ENCODE measurements at regions not wholly inside any gene's neighbourhood (a gene's known extent, or its start where the extent isn't known, plus 50 kb on each side); places are given as distances from the start of the nearest gene placed in this dataset.

DNA sequence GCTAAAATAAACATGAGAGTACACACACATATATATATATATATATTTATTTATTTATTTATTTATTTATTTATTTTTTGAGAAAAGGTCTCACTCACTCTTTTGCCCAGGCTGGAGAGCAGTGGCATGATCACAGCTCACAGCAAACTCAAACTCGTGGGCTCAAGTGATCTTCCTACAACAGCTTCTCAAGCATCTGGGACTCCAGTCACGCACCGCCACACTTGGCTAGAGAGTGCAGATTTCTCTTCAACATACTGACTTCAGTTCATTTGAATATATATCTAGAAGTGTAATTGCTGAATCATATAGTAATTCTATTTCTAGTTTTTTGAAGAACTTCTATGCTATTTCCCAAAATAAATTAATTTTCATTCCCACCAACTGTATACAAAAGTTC, 1711.8 kb downstream of the SLITRK5 start:
- ChIA-PET POLR2A (no interaction called here), CTCF (no interaction called here)
- Histone ChIP-seq H3K9me3 (ENCODE audit: control insufficient read depth, insufficient read depth, low read depth, low read length) (no peaks in the 10 kb centered on the region), H3K4me1 (ENCODE audit: control insufficient read depth, insufficient read depth, low read length) (no peaks in the 10 kb centered on the region), H3K36me3 (ENCODE audit: control insufficient read depth in 2 of 2, insufficient read depth in 1 of 2, low read length in 2 of 2) (no peaks in the 10 kb centered on the region), H3K27ac (ENCODE audit: extremely low read depth, low read depth, low read length) (no peak overlapping the region), H3K4me3 (ENCODE audit: low read depth, low read length) (no peak overlapping the region)
- TF ChIP-seq ZNF426 (tag by site-specific recombination; IDR thresholded peaks at IDR 0.05) = peak; percentile 32
- no peak for TF ChIP-seq ZNF561 (tag by site-specific recombination; IDR thresholded peaks at IDR 0.05; ENCODE audit: borderline replicate concordance)

DNA sequence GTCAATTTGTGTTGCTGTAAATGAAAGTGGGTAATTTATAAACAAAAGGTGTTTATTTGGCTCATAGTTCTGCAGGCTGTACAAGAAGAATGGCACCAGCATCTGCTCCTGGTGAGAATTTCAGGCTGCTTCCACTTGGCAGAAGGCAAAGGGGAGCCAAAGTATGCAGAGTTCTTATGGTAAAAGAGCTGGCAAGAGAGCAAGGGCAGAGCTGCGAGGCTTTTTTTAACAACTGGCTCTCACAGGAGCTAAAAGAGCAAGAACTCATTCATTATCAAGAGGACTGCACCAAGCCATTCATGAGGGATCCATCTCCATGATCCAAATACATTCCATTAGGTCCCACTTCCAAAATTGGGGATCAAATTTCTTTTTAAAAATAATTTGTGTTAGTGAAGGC, 1712.7 kb downstream of the SLITRK5 start:
- Histone ChIP-seq H3K4me1 (ENCODE audit: control insufficient read depth, insufficient read depth, low read length) (no peaks in the 10 kb centered on the region), H3K27ac (ENCODE audit: extremely low read depth, low read depth, low read length) (no peak overlapping the region), H3K9me3 (ENCODE audit: control insufficient read depth, insufficient read depth, low read depth, low read length) (no peaks in the 10 kb centered on the region), H3K4me3 (ENCODE audit: low read depth, low read length) (no peak overlapping the region), H3K36me3 (ENCODE audit: control insufficient read depth in 2 of 2, insufficient read depth in 1 of 2, low read length in 2 of 2) (no peaks in the 10 kb centered on the region)
- no peak for TF ChIP-seq ZNF776 (tag by site-specific recombination; IDR thresholded peaks at IDR 0.05; ENCODE audit: borderline replicate concordance)
- TF ChIP-seq KLF8 (tag by site-specific recombination; IDR thresholded peaks at IDR 0.05) = no peak
- no peak for TF ChIP-seq ZNF670 (tag by site-specific recombination; IDR thresholded peaks at IDR 0.05; ENCODE audit: low read depth)
- TF ChIP-seq ZFP41 (tag by site-specific recombination; IDR thresholded peaks at IDR 0.05; ENCODE audit: borderline replicate concordance) = no peak
- TF ChIP-seq ZNF561 (tag by site-specific recombination; IDR thresholded peaks at IDR 0.05; ENCODE audit: borderline replicate concordance) = no peak
- no peak for TF ChIP-seq IKZF3 (tag by site-specific recombination; IDR thresholded peaks at IDR 0.05)
- no peak for TF ChIP-seq GLI2 (tag by site-specific recombination; IDR thresholded peaks at IDR 0.05; ENCODE audit: borderline replicate concordance, low read depth)
- TF ChIP-seq FEZF1 (tag by site-specific recombination; IDR thresholded peaks at IDR 0.05) = no peak
- TF ChIP-seq ZNF521 (tag by site-specific recombination; IDR thresholded peaks at IDR 0.05) = no peak
- no peak for TF ChIP-seq HOXA7 (CRISPR knock-in tag; IDR thresholded peaks at IDR 0.05; ENCODE audit: borderline replicate concordance)
- TF ChIP-seq, protein P1, sequence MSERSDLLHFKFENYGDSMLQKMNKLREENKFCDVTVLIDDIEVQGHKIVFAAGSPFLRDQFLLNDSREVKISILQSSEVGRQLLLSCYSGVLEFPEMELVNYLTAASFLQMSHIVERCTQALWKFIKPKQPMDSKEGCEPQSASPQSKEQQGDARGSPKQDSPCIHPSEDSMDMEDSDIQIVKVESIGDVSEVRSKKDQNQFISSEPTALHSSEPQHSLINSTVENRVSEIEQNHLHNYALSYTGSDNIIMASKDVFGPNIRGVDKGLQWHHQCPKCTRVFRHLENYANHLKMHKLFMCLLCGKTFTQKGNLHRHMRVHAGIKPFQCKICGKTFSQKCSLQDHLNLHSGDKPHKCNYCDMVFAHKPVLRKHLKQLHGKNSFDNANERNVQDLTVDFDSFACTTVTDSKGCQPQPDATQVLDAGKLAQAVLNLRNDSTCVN (tag by site-specific recombination; optimal IDR thresholded peaks at IDR 0.05) = no peak
- TF ChIP-seq, protein P2, sequence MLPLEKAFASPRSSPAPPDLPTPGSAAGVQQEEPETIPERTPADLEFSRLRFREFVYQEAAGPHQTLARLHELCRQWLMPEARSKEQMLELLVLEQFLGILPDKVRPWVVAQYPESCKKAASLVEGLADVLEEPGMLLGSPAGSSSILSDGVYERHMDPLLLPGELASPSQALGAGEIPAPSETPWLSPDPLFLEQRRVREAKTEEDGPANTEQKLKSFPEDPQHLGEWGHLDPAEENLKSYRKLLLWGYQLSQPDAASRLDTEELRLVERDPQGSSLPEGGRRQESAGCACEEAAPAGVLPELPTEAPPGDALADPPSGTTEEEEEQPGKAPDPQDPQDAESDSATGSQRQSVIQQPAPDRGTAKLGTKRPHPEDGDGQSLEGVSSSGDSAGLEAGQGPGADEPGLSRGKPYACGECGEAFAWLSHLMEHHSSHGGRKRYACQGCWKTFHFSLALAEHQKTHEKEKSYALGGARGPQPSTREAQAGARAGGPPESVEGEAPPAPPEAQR (tag by site-specific recombination; IDR thresholded peaks at IDR 0.05) = no peak
- TF ChIP-seq, protein P3, sequence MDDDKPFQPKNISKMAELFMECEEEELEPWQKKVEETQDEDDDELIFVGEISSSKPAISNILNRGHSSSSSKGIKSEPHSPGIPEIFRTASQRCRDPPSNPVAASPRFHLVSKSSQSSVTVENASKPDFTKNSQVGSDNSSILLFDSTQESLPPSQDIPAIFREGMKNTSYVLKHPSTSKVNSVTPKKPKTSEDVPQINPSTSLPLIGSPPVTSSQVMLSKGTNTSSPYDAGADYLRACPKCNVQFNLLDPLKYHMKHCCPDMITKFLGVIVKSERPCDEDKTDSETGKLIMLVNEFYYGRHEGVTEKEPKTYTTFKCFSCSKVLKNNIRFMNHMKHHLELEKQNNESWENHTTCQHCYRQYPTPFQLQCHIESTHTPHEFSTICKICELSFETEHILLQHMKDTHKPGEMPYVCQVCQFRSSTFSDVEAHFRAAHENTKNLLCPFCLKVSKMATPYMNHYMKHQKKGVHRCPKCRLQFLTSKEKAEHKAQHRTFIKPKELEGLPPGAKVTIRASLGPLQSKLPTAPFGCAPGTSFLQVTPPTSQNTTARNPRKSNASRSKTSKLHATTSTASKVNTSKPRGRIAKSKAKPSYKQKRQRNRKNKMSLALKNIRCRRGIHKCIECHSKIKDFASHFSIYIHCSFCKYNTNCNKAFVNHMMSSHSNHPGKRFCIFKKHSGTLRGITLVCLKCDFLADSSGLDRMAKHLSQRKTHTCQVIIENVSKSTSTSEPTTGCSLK (tag by site-specific recombination; IDR thresholded peaks at IDR 0.05) = no peak
- ChIA-PET CTCF (no interaction called here), POLR2A (no interaction called here)

DNA sequence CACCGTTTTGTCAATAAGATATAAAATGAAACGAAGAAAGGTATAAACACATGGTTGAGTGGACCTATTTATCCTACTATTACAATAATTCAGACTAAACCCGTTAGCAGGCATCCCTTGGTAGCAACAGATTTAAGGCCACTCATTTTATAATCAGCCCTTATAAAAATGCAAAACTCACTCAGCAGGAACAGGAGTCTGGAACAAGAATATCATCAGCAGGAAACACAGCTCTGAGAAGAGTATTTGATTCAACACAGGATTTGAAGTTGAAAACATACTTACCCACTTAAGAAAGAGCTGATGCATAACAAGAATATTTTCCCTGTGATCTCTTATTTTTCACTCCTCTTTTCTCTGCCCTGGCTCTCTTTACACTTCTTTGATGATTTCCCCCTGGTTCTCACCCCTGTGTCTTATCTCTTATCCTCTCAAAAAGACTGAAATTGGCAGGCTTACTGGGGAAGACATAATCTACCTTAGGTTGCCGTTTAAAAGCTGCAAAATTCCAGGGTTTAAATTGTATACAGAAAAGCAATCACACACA, 1722.7 kb downstream of the SLITRK5 start:
- Histone ChIP-seq H3K9me3 (ENCODE audit: control insufficient read depth, insufficient read depth, low read depth, low read length) (no peaks in the 10 kb centered on the region), H3K4me3 (ENCODE audit: low read depth, low read length) (no peak overlapping the region), H3K4me1 (ENCODE audit: control insufficient read depth, insufficient read depth, low read length) (no peaks in the 10 kb centered on the region), H3K36me3 (ENCODE audit: control insufficient read depth in 2 of 2, insufficient read depth in 1 of 2, low read length in 2 of 2) (no peaks in the 10 kb centered on the region), H3K27ac (ENCODE audit: extremely low read depth, low read depth, low read length) (no peak overlapping the region)
- POLR2A ChIA-PET = no interaction called here
- CTCF ChIA-PET = no interaction called here
- TF ChIP-seq ZBTB1 (tag by site-specific recombination; IDR thresholded peaks at IDR 0.05) (no peak), ZNF140 (tag by site-specific recombination; IDR thresholded peaks at IDR 0.05) (no peak), ZNF19 (tag by site-specific recombination; IDR thresholded peaks at IDR 0.05; ENCODE audit: low read depth) (no peak), ZNF239 (tag by site-specific recombination; IDR thresholded peaks at IDR 0.05) (no peak), ZBTB8A (tag by site-specific recombination; IDR thresholded peaks at IDR 0.05) (no peak), ZEB2 (tag by site-specific recombination; IDR thresholded peaks at IDR 0.05) (no peak), OVOL3 (tag by site-specific recombination; IDR thresholded peaks at IDR 0.05) (no peak), ZNF623 (tag by site-specific recombination; IDR thresholded peaks at IDR 0.05) (no peak)
- TF ChIP-seq, protein P4, sequence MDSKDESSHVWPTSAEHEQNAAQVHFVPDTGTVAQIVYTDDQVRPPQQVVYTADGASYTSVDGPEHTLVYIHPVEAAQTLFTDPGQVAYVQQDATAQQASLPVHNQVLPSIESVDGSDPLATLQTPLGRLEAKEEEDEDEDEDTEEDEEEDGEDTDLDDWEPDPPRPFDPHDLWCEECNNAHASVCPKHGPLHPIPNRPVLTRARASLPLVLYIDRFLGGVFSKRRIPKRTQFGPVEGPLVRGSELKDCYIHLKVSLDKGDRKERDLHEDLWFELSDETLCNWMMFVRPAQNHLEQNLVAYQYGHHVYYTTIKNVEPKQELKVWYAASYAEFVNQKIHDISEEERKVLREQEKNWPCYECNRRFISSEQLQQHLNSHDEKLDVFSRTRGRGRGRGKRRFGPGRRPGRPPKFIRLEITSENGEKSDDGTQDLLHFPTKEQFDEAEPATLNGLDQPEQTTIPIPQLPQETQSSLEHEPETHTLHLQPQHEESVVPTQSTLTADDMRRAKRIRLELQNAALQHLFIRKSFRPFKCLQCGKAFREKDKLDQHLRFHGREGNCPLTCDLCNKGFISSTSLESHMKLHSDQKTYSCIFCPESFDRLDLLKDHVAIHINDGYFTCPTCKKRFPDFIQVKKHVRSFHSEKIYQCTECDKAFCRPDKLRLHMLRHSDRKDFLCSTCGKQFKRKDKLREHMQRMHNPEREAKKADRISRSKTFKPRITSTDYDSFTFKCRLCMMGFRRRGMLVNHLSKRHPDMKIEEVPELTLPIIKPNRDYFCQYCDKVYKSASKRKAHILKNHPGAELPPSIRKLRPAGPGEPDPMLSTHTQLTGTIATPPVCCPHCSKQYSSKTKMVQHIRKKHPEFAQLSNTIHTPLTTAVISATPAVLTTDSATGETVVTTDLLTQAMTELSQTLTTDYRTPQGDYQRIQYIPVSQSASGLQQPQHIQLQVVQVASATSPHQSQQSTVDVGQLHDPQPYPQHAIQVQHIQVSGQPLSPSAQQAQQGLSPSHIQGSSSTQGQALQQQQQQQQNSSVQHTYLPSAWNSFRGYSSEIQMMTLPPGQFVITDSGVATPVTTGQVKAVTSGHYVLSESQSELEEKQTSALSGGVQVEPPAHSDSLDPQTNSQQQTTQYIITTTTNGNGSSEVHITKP (tag by site-specific recombination; IDR thresholded peaks at IDR 0.05) = no peak

Measured in HEK293 (cell line).